T47D (cell line): ENCODE measurements at regions not wholly inside any gene's neighbourhood (a gene's known extent, or its start where the extent isn't known, plus 50 kb on each side); places are given as distances from the start of the nearest gene placed in this dataset.

Experiments used
- DNase-seq, 2 experiments: peaks; one replicate each; pipeline versions ENCODE4 v3.0.0 to v3.0.0-alpha.2; 2011 to 2012; ENCODE audit warnings: low read depth in 1 of 2, low spot score in 1 of 2
- JUND ChIP-seq: IDR thresholded peaks from 2 replicates; pipeline ENCODE4 v1.6.1; 2012; ENCODE audit warnings: low read depth
- in situ Hi-C: cut with HindIII; loops from 2 replicates; pipeline ENCODE4 v1.10.0; 2016; ENCODE audit warnings: low sequenced_read_pairs, low pct_unique_long_range_greater_than_20kb

- in situ Hi-C loops: no loop called here
- TF ChIP-seq JUND: no peak
These were observed 633.2 kb downstream of the DMRTA1 start for GRCh38 chr9:23079798-23080197.

GRCh38 chr9:23081377-23081776 is 634.8 kb downstream of the DMRTA1 start:
- in situ Hi-C loops: no loop called here
- peak in 1 of 2 experiments; percentile 0 for DNase-seq
- TF ChIP-seq JUND: no peak

More at GRCh38 chr9:23079798-23080197, 633.2 kb downstream of the DMRTA1 start:
- DNase-seq: no peak

GRCh38 chr9:23088932-23089364 is 642.3 kb downstream of the DMRTA1 start:
- peak in 1 of 2 experiments; percentile 54 for DNase-seq
- in situ Hi-C loops: no loop called here
- no peak for TF ChIP-seq JUND

GRCh38 chr9:23117616-23118015 is 671.0 kb downstream of the DMRTA1 start:
- no peak for DNase-seq
- TF ChIP-seq JUND: no peak
- in situ Hi-C loops: no loop called here

- no peak for DNase-seq
- TF ChIP-seq JUND: no peak
- in situ Hi-C loops: no loop called here
These were observed 674.0 kb downstream of the DMRTA1 start for GRCh38 chr9:23120630-23121029.

GRCh38 chr9:23123048-23123632 is 676.5 kb downstream of the DMRTA1 start:
- TF ChIP-seq JUND: no peak
- DNase-seq: peak in 1 of 2 experiments; percentile 52
- in situ Hi-C loops: no loop called here

- no peak for TF ChIP-seq JUND
- DNase-seq: no peak
- in situ Hi-C loops: no loop called here
These were observed 680.6 kb downstream of the ELAVL2 start for GRCh38 chr9:23145467-23145866.

- DNase-seq: no peak
- no peak for TF ChIP-seq JUND
- in situ Hi-C loops: no loop called here
These were observed 673.0 kb downstream of the ELAVL2 start for GRCh38 chr9:23153058-23153457.

GRCh38 chr9:23160491-23160890 is 665.5 kb downstream of the ELAVL2 start:
- no peak for TF ChIP-seq JUND
- no peak for DNase-seq

GRCh38 chr9:23160952-23161469 is 665.0 kb downstream of the ELAVL2 start:
- in situ Hi-C loops: no loop called here
- TF ChIP-seq JUND: no peak
- DNase-seq: no peak

More at GRCh38 chr9:23160491-23160890, 665.5 kb downstream of the ELAVL2 start:
- in situ Hi-C loops: no loop called here

- DNase-seq: no peak
- no peak for TF ChIP-seq JUND
- in situ Hi-C loops: no loop called here
These were observed 663.3 kb downstream of the ELAVL2 start for GRCh38 chr9:23162789-23163188.

- DNase-seq: no peak
- in situ Hi-C loops: no loop called here
- TF ChIP-seq JUND: no peak
These were observed 654.6 kb downstream of the ELAVL2 start for GRCh38 chr9:23171479-23171878.

- no peak for DNase-seq
- no peak for TF ChIP-seq JUND
- in situ Hi-C loops: no loop called here
These were observed 653.8 kb downstream of the ELAVL2 start for GRCh38 chr9:23172206-23172605.

GRCh38 chr9:23172979-23173637 is 652.9 kb downstream of the ELAVL2 start:
- no peak for TF ChIP-seq JUND
- in situ Hi-C loops: no loop called here
- no peak for DNase-seq
